Stimulated activated CD4-positive, alpha-beta T cell treated with anti-CD3 and anti-CD28 coated beads, TNF-alpha, amount 100 ng/mL, for 48 hours (primary cell): ENCODE measurements at regions not wholly inside any gene's neighbourhood (a gene's known extent, or its start where the extent isn't known, plus 50 kb on each side); places are given as distances from the start of the nearest gene placed in this dataset.

Source experiments
- DNase-seq, 3 donors: peaks; one replicate each; pipeline ENCODE4 v3.0.0-alpha.2; 2020; ENCODE audit warnings: low read depth in 3 of 3

DNA sequence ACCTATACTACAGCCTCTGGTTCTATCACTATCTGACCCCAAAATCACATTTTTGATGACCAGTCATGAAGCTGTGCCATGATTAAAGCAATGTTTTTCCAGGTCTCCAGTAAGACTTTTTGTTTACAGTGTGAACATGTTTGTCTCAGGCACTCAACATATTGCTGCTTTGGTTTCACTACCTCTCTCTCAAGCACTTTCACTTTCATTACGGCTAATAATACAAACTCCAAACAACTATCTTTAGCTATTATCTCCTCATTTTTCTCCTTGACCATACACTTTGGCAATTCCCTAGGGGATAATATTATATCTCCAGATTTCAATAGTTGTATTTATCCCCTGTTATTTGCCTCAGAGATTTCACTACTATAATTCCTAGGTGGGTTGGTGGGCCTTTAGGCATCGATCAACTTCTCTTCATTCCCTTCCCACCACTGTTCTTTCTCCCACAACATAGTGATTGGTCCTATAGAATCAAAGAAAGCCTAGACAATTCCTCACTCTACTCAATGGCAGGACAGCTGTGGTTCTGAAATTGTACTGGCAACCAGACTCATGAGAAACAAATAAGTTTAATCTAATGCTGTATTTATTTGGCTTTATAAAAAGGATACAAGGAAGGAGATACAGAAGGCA lies 261.4 kb upstream of the ZWINT start:
- no peak for DNase-seq

DNA sequence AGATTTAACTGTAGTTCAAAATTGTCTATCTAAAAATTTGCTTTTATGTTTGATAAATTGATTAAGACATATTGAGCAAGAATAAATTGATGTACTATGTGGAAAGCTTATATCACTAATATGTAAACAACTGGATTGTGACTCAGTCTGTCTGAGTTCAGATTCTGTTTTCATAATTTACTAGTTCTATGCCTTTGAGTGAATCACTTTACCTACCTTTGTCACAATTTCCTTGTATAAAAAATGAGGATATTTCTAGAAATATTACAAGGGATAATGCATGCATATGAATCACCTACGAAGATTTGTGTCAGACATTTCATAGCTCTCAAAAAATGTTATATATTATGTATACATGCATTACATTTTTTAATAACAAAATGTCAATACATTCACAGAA lies 245.1 kb upstream of the ZWINT start:
- no peak for DNase-seq

DNA sequence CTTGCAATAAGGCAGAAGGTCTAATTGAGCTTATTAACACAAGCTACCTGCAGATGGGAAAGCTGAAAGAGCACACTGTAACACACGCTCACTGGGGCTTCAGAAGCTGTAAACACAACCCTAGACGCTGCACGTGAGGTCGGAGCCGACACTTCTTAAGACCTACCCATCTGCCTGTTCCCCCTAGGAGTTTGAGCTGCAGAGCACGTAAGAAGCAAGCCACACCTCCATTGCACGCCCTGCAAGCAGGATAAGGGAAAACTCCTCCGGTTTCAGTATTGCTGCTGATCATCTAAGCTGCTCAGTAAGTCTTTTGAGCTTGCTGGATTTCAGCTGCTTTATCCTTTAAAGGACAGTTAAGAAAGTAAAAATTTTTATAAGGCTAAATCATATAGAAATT lies 244.0 kb upstream of the ZWINT start:
- no peak for DNase-seq

DNA sequence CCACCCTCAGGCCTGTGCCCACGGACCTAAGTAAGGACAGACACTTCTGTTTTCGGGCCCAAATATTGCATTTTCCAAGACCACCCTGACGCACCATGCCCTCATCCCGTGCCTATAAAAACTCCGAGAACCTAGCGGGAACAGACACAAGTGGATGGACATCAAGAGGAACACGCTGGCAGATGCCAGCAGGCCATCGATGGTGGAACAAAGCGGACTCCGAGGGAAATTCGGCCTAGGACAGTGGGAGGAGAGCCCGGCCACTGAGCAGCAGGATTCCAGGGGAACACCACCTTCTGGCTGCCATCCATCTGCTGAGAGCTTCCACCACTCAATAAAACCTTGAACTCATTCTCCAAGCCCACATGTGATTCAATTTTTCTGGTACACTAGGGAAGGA lies 243.6 kb upstream of the ZWINT start:
- no peak for DNase-seq

DNA sequence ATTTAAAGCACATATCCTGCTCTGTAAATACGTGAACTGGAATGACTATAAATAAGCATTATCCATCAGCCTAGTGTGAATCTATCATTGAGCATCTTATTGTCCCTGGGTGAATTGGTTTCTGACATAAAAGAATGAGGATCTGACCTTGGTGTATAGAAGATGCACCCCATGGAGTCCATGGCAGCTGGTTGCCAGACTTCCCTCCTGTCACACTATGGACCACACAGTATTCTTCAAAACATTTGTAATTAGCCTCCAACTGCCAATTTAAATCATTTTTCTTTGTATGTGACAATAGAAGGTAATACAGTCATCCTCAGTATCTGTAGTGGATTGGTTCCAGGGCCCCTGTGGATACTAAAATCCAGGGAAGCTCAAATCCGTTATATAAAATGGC lies 238.1 kb upstream of the ZWINT start:
- DNase-seq: no peak

DNA sequence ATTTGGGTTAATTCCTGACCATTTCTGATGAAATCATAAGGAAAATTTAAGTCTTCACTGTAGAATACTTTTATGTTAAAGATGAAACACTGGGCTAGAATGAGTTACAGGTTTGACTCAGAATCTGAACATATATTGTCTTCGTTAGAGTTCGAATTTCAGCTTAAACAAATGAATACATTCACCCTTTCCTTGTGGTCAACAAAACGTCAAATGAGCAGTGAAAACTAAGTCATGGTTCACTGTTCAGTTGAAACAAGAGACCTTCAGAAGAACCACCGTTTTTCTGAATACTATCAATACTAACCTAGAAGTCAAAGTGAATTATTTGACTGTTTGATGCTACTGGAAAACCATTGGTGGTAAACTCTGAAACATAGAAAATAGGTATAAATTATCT lies 235.2 kb upstream of the ZWINT start:
- DNase-seq: no peak

DNA sequence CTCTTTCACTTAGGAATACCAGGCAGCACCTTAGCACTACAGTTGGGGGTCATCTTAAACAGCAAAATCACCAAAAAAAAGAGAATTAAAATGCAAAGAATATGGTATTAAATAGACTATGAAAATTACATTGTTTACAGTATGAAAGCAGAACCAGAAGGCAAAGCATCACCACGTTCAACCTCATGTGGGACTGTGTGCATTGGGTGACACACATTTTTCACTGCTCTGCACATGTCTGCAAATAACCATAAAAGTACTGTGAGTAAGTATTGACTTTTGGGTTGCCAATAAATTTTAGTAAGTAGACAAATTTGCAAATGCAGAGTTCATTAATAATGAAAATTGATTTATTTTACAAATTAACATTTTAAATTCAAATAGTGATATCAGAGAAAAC lies 232.1 kb upstream of the ZWINT start:
- no peak for DNase-seq

DNA sequence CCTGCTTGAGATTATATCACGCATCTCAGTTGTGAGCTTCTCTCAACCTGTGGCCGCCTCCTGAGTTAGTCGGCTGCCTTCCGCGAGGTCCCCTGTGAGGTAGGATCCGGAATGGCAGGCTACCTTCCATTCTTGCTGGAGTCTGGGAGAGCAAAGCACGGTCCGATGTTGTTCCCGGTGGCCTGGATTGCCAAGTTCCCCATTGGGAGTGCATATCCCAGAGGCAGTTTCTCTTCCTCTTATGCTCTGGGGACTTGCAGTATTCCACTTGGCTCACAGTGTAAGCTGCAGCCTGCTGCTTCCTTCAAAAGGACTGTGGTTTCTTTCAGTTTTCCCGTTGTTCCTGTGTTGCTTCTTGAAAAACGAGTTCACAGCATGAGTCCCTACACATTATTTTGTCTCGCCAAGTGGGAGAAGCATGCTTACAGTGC lies 225.4 kb upstream of the ZWINT start:
- no peak for DNase-seq

DNA sequence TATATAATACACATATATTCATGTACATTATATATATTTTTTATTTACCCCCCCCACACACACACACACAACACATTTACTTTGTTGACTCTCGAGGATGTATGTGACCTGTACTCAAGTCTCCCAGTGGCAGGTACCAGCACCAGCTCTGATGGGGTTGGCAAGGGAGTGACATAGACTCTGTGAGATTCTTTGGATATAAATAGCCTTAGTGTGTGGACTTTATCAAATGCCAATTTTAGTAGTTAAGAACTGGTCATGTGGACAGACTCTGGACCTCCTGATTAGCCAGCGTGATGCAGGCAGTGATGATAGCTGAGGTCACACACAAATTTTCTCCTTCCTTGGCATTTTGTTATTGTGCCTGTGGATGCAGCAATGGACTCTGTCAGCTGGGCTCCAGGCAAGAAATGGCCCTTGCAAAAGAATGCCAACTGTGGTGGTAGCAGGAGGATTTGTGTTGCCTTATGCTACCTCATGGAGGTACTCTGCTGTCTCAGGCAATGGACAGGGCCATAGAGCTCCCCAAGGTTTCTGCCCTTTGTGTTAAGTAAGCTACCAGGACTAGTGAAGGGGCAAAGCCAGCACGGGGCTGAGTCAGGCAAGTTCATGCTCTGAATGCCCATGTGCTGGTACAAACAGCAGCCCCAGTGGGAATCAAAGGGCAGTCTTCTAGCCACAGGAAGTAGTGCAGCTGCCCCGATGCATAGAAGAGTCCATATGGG lies 224.6 kb upstream of the ZWINT start:
- DNase-seq: no peak

DNA sequence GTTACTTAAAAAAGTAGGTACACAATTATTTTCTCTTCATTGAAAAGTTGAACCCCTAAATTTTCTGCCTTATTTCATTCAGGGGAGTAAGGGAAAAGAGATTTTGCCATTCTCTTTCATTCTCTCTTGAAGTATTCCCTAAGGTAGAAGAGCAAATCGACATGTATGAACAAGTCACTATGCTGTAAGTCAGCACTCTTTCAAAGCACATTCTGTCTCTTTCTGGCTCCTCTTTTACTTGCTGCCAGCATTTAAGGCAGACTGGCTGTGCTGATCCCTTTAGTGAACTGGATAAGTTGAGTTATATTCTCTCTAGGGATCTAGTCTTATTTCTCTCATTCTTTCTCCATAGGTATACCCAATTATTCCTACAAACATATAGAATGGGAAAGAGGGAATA lies 222.3 kb upstream of the ZWINT start:
- DNase-seq: no peak

DNA sequence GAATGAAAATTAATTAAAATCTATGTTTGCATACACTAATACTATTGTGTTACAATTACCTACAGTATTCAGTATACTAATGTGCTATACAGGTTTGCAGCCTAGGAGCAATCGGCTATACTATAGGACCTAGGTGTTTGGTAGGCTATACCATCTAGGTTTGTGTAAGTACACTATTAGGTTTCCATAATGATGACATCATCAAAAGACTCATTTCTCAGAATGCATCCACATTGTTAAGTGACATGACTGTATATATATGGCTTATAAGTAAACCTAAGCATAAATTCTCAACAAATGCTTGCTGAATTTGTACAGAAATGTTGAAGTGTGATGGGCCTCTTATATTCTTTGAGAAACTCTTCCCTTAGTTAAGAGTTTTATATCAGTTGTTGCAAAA lies 206.5 kb upstream of the ZWINT start:
- DNase-seq: no peak

DNA sequence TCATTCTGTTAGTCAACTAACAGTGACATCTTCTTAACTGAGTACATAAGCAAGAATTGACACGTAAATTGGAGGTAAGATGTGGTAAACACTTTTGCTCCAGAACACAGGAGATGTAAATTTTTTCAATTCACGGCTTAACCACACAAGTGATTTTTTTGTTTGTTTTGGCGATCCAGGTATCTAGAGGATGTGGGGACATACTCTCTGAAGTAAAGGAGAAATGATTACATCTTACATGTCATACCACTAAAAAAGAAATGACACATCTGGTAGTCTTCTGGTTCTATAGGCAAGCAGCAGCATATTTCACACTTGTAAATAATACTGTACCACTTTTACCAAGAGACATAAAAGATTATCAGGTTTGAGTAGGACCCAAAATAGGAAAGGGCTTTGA lies 200.3 kb upstream of the ZWINT start:
- no peak for DNase-seq

DNA sequence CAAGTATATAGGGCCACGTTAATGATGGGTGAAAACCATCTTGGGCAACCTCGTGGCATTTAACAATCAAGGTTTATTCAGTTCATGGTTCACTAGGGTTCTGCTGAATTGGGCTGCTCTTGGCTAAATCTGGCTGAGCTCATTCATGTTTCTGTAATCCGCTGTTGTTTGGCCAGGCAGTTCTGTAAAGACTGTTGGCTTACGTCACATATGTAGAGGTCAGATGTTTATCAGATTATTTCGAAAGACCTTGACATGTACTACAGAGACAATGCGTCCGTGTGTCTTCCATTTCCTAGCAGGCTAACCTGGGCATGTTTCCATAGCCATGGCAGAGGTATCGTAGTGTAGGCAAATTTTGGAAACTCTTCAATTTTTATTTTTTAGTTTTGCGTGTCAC lies 190.0 kb upstream of the ZWINT start:
- no peak for DNase-seq

DNA sequence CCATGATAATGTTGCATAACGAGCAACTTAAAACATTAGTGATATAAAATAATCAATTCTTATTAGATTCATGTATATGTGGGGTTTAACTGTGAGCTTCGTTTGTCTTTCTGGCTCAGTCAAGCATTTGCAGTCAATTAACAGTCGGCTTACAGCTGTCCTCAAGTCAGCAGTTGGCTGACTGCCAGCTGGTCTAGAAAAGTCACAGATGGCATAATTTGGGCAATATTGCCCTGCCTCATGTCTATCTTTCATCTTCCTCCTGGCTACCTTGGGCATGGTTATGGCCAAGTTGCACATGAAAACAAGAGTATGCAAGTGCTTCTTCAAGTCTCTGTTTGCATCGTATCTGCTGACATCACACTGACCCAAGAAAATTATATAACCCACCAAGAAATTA lies 186.1 kb upstream of the ZWINT start:
- no peak for DNase-seq

DNA sequence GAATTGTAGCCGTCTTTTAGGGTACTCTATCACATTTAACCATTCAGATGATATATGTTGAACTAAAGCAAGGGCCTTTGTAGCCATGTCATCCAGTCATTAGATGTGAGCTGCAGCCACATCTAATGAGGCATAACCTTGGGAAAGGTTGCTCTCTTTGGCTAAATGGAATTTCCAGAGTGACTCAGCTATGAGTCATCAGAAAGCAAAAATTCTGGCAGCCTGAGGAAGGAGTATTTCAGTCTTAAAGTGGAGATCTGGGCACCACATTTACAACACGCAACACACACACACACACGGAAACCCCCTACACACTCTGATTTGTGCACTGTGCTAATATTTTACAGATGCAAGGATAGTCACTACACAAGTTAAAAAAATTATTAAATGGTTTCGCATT lies 176.9 kb upstream of the ZWINT start:
- DNase-seq: no peak

DNA sequence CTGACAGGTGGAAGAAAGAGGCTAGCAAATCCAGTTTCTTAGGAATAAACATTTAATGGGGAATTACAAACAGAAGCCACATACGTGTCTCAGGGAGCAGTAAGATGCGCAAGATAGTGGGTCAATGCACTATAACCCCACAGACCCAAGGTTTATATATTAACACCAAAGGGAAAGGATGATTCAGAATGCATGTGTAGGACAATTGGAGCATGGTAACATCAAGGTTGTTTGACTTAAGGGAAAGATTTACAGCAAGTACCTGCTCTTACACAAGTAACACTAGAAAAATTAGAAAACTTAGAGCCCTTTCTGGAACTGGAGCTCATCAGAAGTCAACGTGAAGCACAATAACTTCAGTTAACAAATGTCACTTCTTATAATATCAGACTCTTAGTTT lies 161.1 kb upstream of the ZWINT start:
- no peak for DNase-seq

DNA sequence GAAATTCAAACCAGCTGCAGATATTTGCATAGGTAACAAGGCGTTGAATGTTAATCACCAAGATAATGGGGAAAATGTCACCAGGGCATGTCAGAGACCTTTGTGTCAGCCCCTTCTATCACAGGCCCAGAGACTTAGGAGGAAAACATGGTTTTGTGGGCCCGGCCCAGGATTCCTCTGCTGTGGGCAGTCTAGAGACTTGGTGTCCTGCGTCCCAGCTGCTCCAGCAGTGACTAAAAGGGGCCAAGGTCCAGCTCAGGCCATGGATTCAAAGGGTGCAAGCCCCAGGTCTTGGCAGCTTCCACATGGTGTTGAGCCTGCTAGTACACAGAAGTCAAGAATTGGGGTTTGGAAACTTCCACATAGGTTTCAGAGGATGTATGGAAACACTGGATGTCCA lies 147.5 kb upstream of the ZWINT start:
- no peak for DNase-seq

DNA sequence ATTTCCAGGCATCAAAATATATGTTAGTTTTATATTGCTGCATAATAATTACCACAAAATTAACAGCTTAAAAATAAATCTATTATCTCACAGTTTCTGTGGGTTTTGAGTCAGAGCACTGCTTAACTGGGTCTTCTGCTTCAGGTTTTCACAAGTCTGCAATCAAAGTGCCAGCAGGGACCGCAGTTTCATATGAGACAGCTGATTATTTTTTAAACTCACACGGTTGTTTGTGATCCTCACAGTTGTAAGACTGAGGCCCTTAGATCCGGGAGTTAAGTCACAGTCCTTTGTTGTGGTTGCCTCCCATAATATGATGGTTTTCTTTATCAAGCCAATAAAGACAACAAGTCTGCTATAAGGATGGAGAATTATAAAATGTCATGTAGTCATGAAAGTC lies 146.0 kb upstream of the ZWINT start:
- DNase-seq: no peak

DNA sequence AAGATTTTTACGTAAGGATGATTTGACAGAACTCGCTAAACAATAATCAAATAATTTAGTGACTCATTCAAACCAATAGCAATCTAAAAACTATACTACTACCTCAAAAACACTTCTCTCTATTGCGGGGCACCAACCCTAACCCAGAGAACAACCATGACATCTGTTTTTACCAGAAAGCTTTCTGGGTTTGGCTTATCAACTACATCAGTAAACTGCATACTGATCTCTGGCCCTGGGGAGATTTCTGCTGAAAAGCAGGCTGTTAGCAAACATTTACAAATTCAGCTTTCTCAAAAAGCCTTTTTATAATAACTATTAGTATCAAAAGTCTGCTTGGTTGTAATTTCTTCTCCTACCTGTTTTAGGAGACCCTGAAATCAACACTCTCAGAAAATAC lies 144.5 kb upstream of the ZWINT start:
- DNase-seq: no peak

DNA sequence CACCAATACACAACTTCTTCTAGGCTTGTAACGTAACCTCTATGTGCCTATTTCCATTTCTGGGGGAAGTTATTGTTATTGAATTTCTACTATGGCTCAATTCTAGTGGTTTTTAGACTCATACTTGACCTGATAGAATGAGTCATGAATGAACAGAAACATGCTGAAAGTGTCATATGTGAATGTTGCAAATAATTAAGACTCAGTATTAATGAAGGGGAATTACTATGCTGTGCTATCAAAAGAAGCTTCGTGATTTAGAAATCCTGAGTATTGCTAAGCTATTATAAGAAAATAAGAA lies 135.1 kb upstream of the ZWINT start:
- no peak for DNase-seq

DNA sequence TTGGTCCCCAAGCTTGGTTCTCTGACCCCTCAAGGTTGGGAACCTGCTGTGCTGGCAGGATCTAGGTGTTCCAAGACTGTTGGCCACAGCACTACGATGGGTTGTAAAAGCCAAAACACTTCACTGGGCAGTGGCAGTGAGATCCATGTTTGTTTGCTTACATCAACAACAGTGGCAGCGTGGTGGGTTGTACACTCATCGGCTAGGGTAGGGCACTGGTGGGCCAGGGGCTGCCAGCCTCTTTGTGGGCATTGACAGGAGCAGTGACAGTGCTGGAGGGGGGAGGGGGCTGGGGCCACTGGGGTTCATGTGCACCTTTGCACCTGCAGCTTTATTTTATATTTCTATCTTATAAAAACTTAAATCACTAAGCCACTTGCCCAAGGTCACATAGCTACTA lies 126.7 kb upstream of the ZWINT start:
- DNase-seq: no peak

DNA sequence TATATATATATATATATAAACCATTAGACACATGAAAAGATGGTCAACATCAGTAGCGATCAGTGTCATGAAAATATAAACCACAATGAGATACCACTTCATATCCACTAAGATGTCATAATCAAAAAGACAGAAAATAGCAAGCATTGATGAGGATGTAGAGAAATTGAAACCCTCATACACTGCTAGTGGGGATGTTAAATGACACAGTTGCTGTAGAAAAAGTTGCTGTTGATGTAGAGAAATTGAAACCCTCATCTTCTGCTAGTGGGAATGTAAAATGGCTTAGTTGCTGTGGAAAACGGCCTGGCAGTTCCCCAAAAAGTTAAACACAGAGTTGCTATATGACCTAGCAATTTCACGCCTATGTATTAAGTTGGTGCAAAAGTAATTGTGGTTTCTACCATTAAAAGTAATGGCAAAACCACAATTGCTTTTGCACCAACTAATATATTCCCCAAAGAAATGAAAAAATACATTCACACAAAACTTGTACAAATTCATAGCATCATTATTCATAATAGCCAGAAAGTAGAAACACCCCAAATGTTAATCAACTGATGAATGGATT lies 120.5 kb upstream of the ZWINT start:
- DNase-seq: no peak

DNA sequence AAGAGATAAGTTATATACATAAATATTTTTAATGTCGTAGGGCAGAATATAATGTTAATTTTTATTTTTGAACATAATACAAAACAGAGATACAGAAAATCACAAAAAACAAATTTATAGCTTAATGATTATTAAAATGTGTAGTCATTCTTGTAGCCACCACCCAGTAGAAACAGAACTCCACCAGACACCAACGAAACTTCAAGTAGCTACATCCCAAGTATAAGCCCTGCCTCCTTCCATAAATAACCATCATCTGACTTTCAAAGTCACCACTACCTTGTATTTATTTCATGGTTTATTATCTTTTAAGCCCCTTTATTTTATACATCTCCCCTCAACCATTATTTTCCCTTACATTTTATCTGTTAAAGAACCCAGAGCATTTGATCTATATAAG lies 111.9 kb upstream of the ZWINT start:
- DNase-seq: no peak

DNA sequence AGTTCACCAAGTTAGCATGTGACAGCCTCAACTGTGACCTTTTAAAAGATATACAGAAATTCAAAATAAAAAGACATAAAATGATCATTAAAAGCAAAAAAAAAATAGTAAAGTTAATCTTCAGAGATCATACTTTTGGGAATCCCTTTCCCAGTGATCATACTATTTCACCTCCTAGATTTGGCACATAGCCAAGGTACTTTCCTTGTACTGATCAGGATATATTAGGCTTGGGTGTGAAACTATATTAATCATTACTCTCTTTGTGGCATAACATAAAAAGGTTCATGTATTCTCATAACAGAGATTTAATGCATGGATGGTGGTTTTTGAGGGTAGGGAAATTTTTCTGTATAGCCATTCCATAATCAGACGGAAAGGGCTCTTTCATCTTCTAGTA lies 109.6 kb upstream of the ZWINT start:
- no peak for DNase-seq
